ENCODE measurements at regions not wholly inside any gene's neighbourhood (a gene's known extent, or its start where the extent isn't known, plus 50 kb on each side); places are given as distances from the start of the nearest gene placed in this dataset.

DNA sequence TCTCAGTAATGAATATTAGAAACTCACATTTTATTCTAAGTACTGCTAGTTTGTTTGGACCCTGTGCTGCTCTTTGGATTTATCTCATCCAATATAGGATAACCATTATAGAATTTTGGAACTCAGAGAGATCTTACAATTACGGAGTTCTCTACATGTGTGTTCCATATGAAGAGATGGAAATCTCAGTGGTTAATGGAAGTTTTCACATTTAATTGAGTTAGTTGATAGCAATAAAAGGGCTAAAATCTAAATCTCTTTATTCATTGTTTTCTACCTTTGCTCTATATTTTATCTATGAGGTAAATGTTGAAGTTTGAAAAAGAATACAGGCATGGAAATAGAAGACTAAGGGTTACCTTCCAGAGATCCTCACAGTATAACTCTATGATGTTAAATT is 558.0 kb upstream of the KIF2B start:
- TF ChIP-seq, protein P1, sequence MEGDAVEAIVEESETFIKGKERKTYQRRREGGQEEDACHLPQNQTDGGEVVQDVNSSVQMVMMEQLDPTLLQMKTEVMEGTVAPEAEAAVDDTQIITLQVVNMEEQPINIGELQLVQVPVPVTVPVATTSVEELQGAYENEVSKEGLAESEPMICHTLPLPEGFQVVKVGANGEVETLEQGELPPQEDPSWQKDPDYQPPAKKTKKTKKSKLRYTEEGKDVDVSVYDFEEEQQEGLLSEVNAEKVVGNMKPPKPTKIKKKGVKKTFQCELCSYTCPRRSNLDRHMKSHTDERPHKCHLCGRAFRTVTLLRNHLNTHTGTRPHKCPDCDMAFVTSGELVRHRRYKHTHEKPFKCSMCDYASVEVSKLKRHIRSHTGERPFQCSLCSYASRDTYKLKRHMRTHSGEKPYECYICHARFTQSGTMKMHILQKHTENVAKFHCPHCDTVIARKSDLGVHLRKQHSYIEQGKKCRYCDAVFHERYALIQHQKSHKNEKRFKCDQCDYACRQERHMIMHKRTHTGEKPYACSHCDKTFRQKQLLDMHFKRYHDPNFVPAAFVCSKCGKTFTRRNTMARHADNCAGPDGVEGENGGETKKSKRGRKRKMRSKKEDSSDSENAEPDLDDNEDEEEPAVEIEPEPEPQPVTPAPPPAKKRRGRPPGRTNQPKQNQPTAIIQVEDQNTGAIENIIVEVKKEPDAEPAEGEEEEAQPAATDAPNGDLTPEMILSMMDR (IDR thresholded peaks at IDR 0.05) = no peak
- no peak for TF ChIP-seq POLR2A (IDR thresholded peaks at IDR 0.05)

All from esophagus squamous epithelium (tissue), 4 donors.